ENCODE measurements at regions not wholly inside any gene's neighbourhood (a gene's known extent, or its start where the extent isn't known, plus 50 kb on each side); places are given as distances from the start of the nearest gene placed in this dataset.

- no peak for DNase-seq
Measured at GRCh38 chr10:78699971-78700370, 368.8 kb upstream of the ZMIZ1 start.

- no peak for DNase-seq
Measured at GRCh38 chr10:78700413-78700812, 368.4 kb upstream of the ZMIZ1 start.

GRCh38 chr10:78700816-78701520 lies 367.8 kb upstream of the ZMIZ1 start:
- no peak for DNase-seq

GRCh38 chr10:78702186-78702585 lies 366.6 kb upstream of the ZMIZ1 start:
- DNase-seq, result no peak

GRCh38 chr10:78702876-78703275 lies 365.9 kb upstream of the ZMIZ1 start:
- DNase-seq, result no peak

GRCh38 chr10:78703593-78703992 lies 365.2 kb upstream of the ZMIZ1 start:
- DNase-seq, result no peak

- no peak for DNase-seq
Measured at GRCh38 chr10:78706256-78706655, 362.5 kb upstream of the ZMIZ1 start.

- DNase-seq, result no peak
Measured at GRCh38 chr10:78706726-78707540, 361.8 kb upstream of the ZMIZ1 start.

- no peak for DNase-seq
Measured at GRCh38 chr10:78707745-78708144, 361.0 kb upstream of the ZMIZ1 start.

GRCh38 chr10:78712147-78712546 lies 356.6 kb upstream of the ZMIZ1 start:
- no peak for DNase-seq

- DNase-seq, result no peak
Measured at GRCh38 chr10:78713659-78714058, 355.1 kb upstream of the ZMIZ1 start.

- no peak for DNase-seq
Measured at GRCh38 chr10:78714225-78714624, 354.5 kb upstream of the ZMIZ1 start.

- DNase-seq, result no peak
Measured at GRCh38 chr10:78715435-78715834, 353.3 kb upstream of the ZMIZ1 start.

- no peak for DNase-seq
Measured at GRCh38 chr10:78716043-78716660, 352.6 kb upstream of the ZMIZ1 start.

GRCh38 chr10:78717200-78717599 lies 351.6 kb upstream of the ZMIZ1 start:
- no peak for DNase-seq

- no peak for DNase-seq
Measured at GRCh38 chr10:78718032-78718572, 350.7 kb upstream of the ZMIZ1 start.

- no peak for DNase-seq
Measured at GRCh38 chr10:78719276-78719675, 349.5 kb upstream of the ZMIZ1 start.

GRCh38 chr10:78720091-78720490 lies 348.7 kb upstream of the ZMIZ1 start:
- no peak for DNase-seq

- DNase-seq, result no peak
Measured at GRCh38 chr10:78721231-78721630, 347.5 kb upstream of the ZMIZ1 start.

- no peak for DNase-seq
Measured at GRCh38 chr10:78724846-78725245, 343.9 kb upstream of the ZMIZ1 start.

- DNase-seq, result no peak
Measured at GRCh38 chr10:78726171-78726570, 342.6 kb upstream of the ZMIZ1 start.

- no peak for DNase-seq
Measured at GRCh38 chr10:78727251-78727650, 341.5 kb upstream of the ZMIZ1 start.

- no peak for DNase-seq
Measured at GRCh38 chr10:78727728-78728127, 341.0 kb upstream of the ZMIZ1 start.

- no peak for DNase-seq
Measured at GRCh38 chr10:78728176-78728575, 340.6 kb upstream of the ZMIZ1 start.
